Stimulated activated memory B cell treated with anti-CD40 and anti-IgM and Interleukin-4, amounts not matched to agents 10 μg/mL and 1 μg/mL and 100 μg/mL, for 72 hours (primary cell): ENCODE measurements at regions not wholly inside any gene's neighbourhood (a gene's known extent, or its start where the extent isn't known, plus 50 kb on each side); places are given as distances from the start of the nearest gene placed in this dataset.
A peak's percentile ranks its signal among the peaks of the same experiment; 100 is the strongest.
"Not testable (repeated sequence)": the region's sequence is repeated elsewhere in the genome, so short reads cannot be mapped to it uniquely, and the experiment has no call there.

Experiments used
- ATAC-seq: fragments of 150-1000 bp; cut with Tn5 transposase; 2 replicates; pipeline ENCODE4 v1.10.0; 2021
- H3K27ac Mint-ChIP-seq: one replicate; pipeline ENCODE4 v1.8.0; 2022; ENCODE audit warnings: mild to moderate bottlenecking, mixed read lengths
- H3K27me3 Mint-ChIP-seq: one replicate; pipeline ENCODE4 v1.8.0; 2022; ENCODE audit warnings: mixed read lengths
- H3K36me3 Mint-ChIP-seq: one replicate; pipeline ENCODE4 v1.8.0; 2022; ENCODE audit warnings: mixed read lengths
- H3K4me1 Mint-ChIP-seq: one replicate; pipeline ENCODE4 v1.8.0; 2022; ENCODE audit warnings: mixed read lengths
- H3K4me3 Mint-ChIP-seq: one replicate; pipeline ENCODE4 v1.8.0; 2022; ENCODE audit warnings: mild to moderate bottlenecking, moderate library complexity, mixed read lengths
- H3K9me3 Mint-ChIP-seq: one replicate; pipeline ENCODE4 v1.8.0; 2022; ENCODE audit warnings: mixed read lengths

GRCh38 chr9:66601472-66601871 is 299.1 kb upstream of the ZNF658 start:
- H3K27me3 Mint-ChIP-seq, H3K27ac Mint-ChIP-seq, H3K4me3 Mint-ChIP-seq, H3K4me1 Mint-ChIP-seq, ATAC-seq, H3K9me3 Mint-ChIP-seq, H3K36me3 Mint-ChIP-seq: not testable (repeated sequence)

GRCh38 chr9:66631521-66632046 is 268.9 kb upstream of the ZNF658 start:
- not testable (repeated sequence) for H3K27me3 Mint-ChIP-seq, H3K36me3 Mint-ChIP-seq, ATAC-seq, H3K9me3 Mint-ChIP-seq, H3K4me1 Mint-ChIP-seq, H3K27ac Mint-ChIP-seq, H3K4me3 Mint-ChIP-seq

GRCh38 chr9:66647675-66648074 is 252.8 kb upstream of the ZNF658 start:
- H3K27me3 Mint-ChIP-seq, H3K36me3 Mint-ChIP-seq, H3K27ac Mint-ChIP-seq, H3K4me3 Mint-ChIP-seq, ATAC-seq, H3K9me3 Mint-ChIP-seq, H3K4me1 Mint-ChIP-seq: not testable (repeated sequence)

- not testable (repeated sequence) for H3K9me3 Mint-ChIP-seq, H3K27ac Mint-ChIP-seq, H3K4me3 Mint-ChIP-seq, ATAC-seq, H3K27me3 Mint-ChIP-seq, H3K36me3 Mint-ChIP-seq, H3K4me1 Mint-ChIP-seq
Measured at GRCh38 chr9:66690242-66690641, 210.3 kb upstream of the ZNF658 start.

- peak; percentile 84 for ATAC-seq
- H3K27ac Mint-ChIP-seq, H3K9me3 Mint-ChIP-seq, H3K4me1 Mint-ChIP-seq, H3K36me3 Mint-ChIP-seq, H3K27me3 Mint-ChIP-seq, H3K4me3 Mint-ChIP-seq: not testable (repeated sequence)
Measured at GRCh38 chr9:66695561-66696240, 204.8 kb upstream of the ZNF658 start.

GRCh38 chr9:66697343-66698065 is 203.0 kb upstream of the ZNF658 start:
- H3K27me3 Mint-ChIP-seq, H3K27ac Mint-ChIP-seq, H3K4me1 Mint-ChIP-seq, H3K4me3 Mint-ChIP-seq, H3K9me3 Mint-ChIP-seq, H3K36me3 Mint-ChIP-seq: not testable (repeated sequence)
- peak; percentile 6 for ATAC-seq

- H3K36me3 Mint-ChIP-seq, H3K27me3 Mint-ChIP-seq, H3K4me1 Mint-ChIP-seq, H3K9me3 Mint-ChIP-seq, H3K27ac Mint-ChIP-seq, H3K4me3 Mint-ChIP-seq: not testable (repeated sequence)
- peak; percentile 34 for ATAC-seq
Measured at GRCh38 chr9:66698066-66698455, 202.5 kb upstream of the ZNF658 start.

- not testable (repeated sequence) for H3K36me3 Mint-ChIP-seq, H3K4me1 Mint-ChIP-seq, H3K27ac Mint-ChIP-seq, H3K9me3 Mint-ChIP-seq, H3K4me3 Mint-ChIP-seq, H3K27me3 Mint-ChIP-seq
- peak; percentile 24 for ATAC-seq
Measured at GRCh38 chr9:66701411-66702377, 198.8 kb upstream of the ZNF658 start.

GRCh38 chr9:66711553-66711952 is 189.0 kb upstream of the ZNF658 start:
- H3K27ac Mint-ChIP-seq, H3K4me1 Mint-ChIP-seq, H3K27me3 Mint-ChIP-seq, ATAC-seq, H3K9me3 Mint-ChIP-seq, H3K36me3 Mint-ChIP-seq, H3K4me3 Mint-ChIP-seq: not testable (repeated sequence)

- not testable (repeated sequence) for H3K27me3 Mint-ChIP-seq, ATAC-seq, H3K4me3 Mint-ChIP-seq, H3K4me1 Mint-ChIP-seq, H3K27ac Mint-ChIP-seq, H3K9me3 Mint-ChIP-seq, H3K36me3 Mint-ChIP-seq
Measured at GRCh38 chr9:66712870-66713269, 187.7 kb upstream of the ZNF658 start.

GRCh38 chr9:66713552-66713951 is 187.0 kb upstream of the ZNF658 start:
- peak; percentile 57 for ATAC-seq
- H3K4me1 Mint-ChIP-seq, H3K27ac Mint-ChIP-seq, H3K27me3 Mint-ChIP-seq, H3K4me3 Mint-ChIP-seq, H3K9me3 Mint-ChIP-seq, H3K36me3 Mint-ChIP-seq: not testable (repeated sequence)

- not testable (repeated sequence) for H3K27ac Mint-ChIP-seq
Measured at GRCh38 chr9:66720845-66721244, 179.7 kb upstream of the ZNF658 start.

GRCh38 chr9:66727540-66727939 is 173.0 kb upstream of the ZNF658 start:
- H3K4me1 Mint-ChIP-seq, H3K4me3 Mint-ChIP-seq, H3K36me3 Mint-ChIP-seq, H3K9me3 Mint-ChIP-seq, H3K27me3 Mint-ChIP-seq, ATAC-seq, H3K27ac Mint-ChIP-seq: not testable (repeated sequence)

More at GRCh38 chr9:66720845-66721244, 179.7 kb upstream of the ZNF658 start:
- not testable (repeated sequence) for H3K36me3 Mint-ChIP-seq, H3K27me3 Mint-ChIP-seq, H3K4me3 Mint-ChIP-seq, H3K9me3 Mint-ChIP-seq, H3K4me1 Mint-ChIP-seq, ATAC-seq

GRCh38 chr9:66736686-66737085 is 163.8 kb upstream of the ZNF658 start:
- not testable (repeated sequence) for H3K4me3 Mint-ChIP-seq, H3K9me3 Mint-ChIP-seq, H3K36me3 Mint-ChIP-seq, H3K27ac Mint-ChIP-seq, ATAC-seq, H3K27me3 Mint-ChIP-seq, H3K4me1 Mint-ChIP-seq

- ATAC-seq, H3K27ac Mint-ChIP-seq, H3K9me3 Mint-ChIP-seq, H3K4me1 Mint-ChIP-seq, H3K36me3 Mint-ChIP-seq, H3K4me3 Mint-ChIP-seq, H3K27me3 Mint-ChIP-seq: not testable (repeated sequence)
Measured at GRCh38 chr9:66738418-66738817, 162.1 kb upstream of the ZNF658 start.
